ENCODE measurements at regions not wholly inside any gene's neighbourhood (a gene's known extent, or its start where the extent isn't known, plus 50 kb on each side); places are given as distances from the start of the nearest gene placed in this dataset.
"Not testable (repeated sequence)": the region's sequence is repeated elsewhere in the genome, so short reads cannot be mapped to it uniquely, and the experiment has no call there.

- no peak for DNase-seq
These were observed 74.7 kb upstream of the TBL1X start for GRCh38 chrX:9390121-9390520.

GRCh38 chrX:9390693-9391368, 74.0 kb upstream of the TBL1X start:
- no peak for DNase-seq

GRCh38 chrX:9392445-9392844, 72.4 kb upstream of the TBL1X start:
- DNase-seq: no peak

GRCh38 chrX:9393571-9393970, 71.3 kb upstream of the TBL1X start:
- no peak for DNase-seq

GRCh38 chrX:9394212-9394611, 70.6 kb upstream of the TBL1X start:
- DNase-seq: no peak

GRCh38 chrX:9396930-9397329, 67.9 kb upstream of the TBL1X start:
- DNase-seq: peak; percentile 3

- DNase-seq: no peak
These were observed 63.8 kb upstream of the TBL1X start for GRCh38 chrX:9401051-9401450.

- DNase-seq: no peak
These were observed 61.5 kb upstream of the TBL1X start for GRCh38 chrX:9403374-9403773.

GRCh38 chrX:9405635-9406034, 59.2 kb upstream of the TBL1X start:
- not testable (repeated sequence) for DNase-seq

GRCh38 chrX:9410889-9411288, 54.0 kb upstream of the TBL1X start:
- DNase-seq: not testable (repeated sequence)

- DNase-seq: not testable (repeated sequence)
These were observed 53.2 kb upstream of the TBL1X start for GRCh38 chrX:9411682-9412081.

- no peak for DNase-seq
These were observed 50.4 kb upstream of the TBL1X start for GRCh38 chrX:9414416-9414815.
